ENCODE measurements at regions not wholly inside any gene's neighbourhood (a gene's known extent, or its start where the extent isn't known, plus 50 kb on each side); places are given as distances from the start of the nearest gene placed in this dataset.

DNA sequence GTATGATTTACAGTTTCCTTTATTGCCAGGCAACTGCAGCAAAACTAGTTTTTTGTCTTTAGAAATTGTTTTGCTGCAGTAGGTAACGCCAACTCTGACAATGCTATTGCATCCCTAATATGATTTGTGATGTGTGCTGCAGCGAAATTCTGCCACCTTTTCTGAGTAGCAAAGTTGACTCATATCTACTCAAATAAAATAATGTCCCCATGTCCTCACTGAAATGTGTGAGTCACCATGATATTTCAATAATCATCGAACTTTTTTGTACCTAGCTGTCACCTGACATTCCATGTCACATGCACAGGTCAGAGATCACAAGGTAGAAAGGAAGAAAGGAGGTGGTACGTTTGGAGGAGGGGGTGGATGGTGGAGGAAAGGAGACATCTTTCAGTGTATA is 205.0 kb downstream of the RAD51AP2 start (continued):
- TF ChIP-seq, protein P1, sequence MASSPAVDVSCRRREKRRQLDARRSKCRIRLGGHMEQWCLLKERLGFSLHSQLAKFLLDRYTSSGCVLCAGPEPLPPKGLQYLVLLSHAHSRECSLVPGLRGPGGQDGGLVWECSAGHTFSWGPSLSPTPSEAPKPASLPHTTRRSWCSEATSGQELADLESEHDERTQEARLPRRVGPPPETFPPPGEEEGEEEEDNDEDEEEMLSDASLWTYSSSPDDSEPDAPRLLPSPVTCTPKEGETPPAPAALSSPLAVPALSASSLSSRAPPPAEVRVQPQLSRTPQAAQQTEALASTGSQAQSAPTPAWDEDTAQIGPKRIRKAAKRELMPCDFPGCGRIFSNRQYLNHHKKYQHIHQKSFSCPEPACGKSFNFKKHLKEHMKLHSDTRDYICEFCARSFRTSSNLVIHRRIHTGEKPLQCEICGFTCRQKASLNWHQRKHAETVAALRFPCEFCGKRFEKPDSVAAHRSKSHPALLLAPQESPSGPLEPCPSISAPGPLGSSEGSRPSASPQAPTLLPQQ (tag by site-specific recombination; IDR thresholded peaks at IDR 0.05) = no peak
- no peak for TF ChIP-seq ZNF624 (tag by site-specific recombination; IDR thresholded peaks at IDR 0.05)
- TF ChIP-seq ZNF221 (tag by site-specific recombination; IDR thresholded peaks at IDR 0.05; ENCODE audit: borderline replicate concordance) = no peak
- TF ChIP-seq, protein P2, sequence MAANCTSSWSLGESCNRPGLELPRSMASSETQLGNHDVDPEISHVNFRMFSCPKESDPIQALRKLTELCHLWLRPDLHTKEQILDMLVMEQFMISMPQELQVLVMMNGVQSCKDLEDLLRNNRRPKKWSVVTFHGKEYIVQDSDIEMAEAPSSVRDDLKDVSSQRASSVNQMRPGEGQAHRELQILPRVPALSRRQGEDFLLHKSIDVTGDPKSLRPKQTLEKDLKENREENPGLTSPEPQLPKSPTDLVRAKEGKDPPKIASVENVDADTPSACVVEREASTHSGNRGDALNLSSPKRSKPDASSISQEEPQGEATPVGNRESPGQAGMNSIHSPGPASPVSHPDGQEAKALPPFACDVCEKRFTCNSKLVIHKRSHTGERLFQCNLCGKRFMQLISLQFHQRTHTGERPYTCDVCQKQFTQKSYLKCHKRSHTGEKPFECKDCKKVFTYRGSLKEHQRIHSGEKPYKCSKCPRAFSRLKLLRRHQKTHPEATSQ (tag by site-specific recombination; IDR thresholded peaks at IDR 0.05) = no peak
- TF ChIP-seq ZNF146 (tag by site-specific recombination; IDR thresholded peaks at IDR 0.05) = no peak

DNA sequence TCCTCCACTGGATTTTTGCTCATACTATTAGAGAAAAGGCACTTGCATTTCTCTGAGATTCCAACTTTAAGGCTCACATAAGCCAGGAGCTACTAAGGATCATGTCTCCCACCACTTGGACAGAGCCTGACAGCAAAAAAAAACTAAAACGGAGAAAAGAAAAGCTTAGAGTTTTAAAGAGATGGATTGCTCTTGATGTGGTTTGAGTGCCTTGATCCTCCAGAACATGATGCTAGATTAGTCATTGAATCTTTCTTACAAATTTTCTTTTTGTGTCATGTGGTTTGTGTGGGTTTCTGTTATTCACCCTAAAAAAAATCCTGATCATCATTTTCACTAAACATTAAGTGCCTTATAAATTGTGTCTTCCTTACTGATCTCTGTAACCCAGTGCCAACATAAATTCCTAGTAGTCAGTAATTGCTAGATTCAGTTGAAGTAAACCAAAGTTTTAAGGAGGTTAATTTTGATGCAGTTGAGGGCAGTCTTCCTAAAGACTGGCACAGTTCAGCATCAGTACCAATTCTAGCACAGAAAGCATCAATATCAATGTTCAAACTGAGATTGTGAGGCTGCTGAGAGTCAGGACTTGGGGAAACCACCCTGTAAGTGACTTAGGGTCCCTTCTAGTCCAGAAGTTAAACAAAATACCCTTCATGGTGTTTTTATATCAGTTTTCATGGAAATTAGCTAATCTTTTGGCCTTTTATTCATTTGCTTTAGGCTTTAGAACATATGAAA is 206.3 kb downstream of the RAD51AP2 start:
- Histone ChIP-seq H3K36me3 (ENCODE audit: control insufficient read depth in 2 of 2, insufficient read depth in 1 of 2, low read length in 2 of 2) (no peaks in the 10 kb centered on the region), H3K4me1 (ENCODE audit: control insufficient read depth, insufficient read depth, low read length) (no peaks in the 10 kb centered on the region), H3K9me3 (ENCODE audit: control insufficient read depth, insufficient read depth, low read depth, low read length) (no peaks in the 10 kb centered on the region), H3K27ac (ENCODE audit: extremely low read depth, low read depth, low read length) (no peak overlapping the region), H3K4me3 (ENCODE audit: low read depth, low read length) (no peak overlapping the region)
- TF ChIP-seq HOXC10 (CRISPR knock-in tag; IDR thresholded peaks at IDR 0.05) = no peak
- POLR2A ChIA-PET = no interaction called here
- CTCF ChIA-PET = interaction anchor here (0.6 to 0.7 kb wide), 4 partner anchors 9 to 1926 kb away, joined by 3 to 5 read pairs (median 4); no protein-coding TSS in a partner anchor

DNA sequence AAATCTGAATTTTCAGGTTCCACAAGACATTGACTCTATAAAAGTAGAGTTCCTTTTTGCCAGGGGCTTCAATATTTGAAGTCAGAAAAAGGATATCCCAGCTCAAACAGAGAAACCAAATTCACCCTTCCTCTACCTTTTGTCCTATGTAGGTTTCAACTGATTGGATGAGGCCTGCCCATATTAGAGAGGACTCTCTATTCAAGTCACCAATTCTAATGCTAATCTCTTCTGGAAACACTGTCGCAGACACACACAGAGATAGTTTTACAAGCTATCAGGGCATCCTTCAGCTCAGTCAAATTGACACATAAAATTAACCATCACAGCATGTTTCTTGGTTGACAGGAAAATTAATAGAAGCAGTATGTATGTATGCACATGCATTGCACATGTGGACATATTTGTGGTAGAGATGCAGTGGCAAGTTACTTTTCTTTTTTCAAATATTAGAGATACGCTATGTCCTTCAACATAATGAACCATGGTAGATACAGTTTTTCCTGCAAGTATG is 207.1 kb downstream of the RAD51AP2 start:
- no peak overlapping the region for H3K27ac ChIP-seq (ENCODE audit: extremely low read depth, low read depth, low read length)
- ChIA-PET CTCF (interaction anchor here (0.5 to 2.4 kb wide), 7 partner anchors 9 to 523 kb away, joined by 3 to 10 read pairs (median 5); no protein-coding TSS in a partner anchor), POLR2A (no interaction called here)
- TF ChIP-seq ZNF10 (tag by site-specific recombination; IDR thresholded peaks at IDR 0.05) = no peak
- TF ChIP-seq ZNF658 (tag by site-specific recombination; IDR thresholded peaks at IDR 0.05) = no peak
- TF ChIP-seq, protein P3, sequence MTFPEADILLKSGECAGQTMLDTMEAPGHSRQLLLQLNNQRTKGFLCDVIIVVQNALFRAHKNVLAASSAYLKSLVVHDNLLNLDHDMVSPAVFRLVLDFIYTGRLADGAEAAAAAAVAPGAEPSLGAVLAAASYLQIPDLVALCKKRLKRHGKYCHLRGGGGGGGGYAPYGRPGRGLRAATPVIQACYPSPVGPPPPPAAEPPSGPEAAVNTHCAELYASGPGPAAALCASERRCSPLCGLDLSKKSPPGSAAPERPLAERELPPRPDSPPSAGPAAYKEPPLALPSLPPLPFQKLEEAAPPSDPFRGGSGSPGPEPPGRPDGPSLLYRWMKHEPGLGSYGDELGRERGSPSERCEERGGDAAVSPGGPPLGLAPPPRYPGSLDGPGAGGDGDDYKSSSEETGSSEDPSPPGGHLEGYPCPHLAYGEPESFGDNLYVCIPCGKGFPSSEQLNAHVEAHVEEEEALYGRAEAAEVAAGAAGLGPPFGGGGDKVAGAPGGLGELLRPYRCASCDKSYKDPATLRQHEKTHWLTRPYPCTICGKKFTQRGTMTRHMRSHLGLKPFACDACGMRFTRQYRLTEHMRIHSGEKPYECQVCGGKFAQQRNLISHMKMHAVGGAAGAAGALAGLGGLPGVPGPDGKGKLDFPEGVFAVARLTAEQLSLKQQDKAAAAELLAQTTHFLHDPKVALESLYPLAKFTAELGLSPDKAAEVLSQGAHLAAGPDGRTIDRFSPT (tag by site-specific recombination; IDR thresholded peaks at IDR 0.05) = no peak
- TF ChIP-seq ZNF610 (tag by site-specific recombination; IDR thresholded peaks at IDR 0.05; ENCODE audit: borderline replicate concordance) = no peak
- no peak for TF ChIP-seq RBAK (tag by site-specific recombination; IDR thresholded peaks at IDR 0.05)
- TF ChIP-seq, protein P4, sequence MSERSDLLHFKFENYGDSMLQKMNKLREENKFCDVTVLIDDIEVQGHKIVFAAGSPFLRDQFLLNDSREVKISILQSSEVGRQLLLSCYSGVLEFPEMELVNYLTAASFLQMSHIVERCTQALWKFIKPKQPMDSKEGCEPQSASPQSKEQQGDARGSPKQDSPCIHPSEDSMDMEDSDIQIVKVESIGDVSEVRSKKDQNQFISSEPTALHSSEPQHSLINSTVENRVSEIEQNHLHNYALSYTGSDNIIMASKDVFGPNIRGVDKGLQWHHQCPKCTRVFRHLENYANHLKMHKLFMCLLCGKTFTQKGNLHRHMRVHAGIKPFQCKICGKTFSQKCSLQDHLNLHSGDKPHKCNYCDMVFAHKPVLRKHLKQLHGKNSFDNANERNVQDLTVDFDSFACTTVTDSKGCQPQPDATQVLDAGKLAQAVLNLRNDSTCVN (tag by site-specific recombination; optimal IDR thresholded peaks at IDR 0.05) = no peak
- TF ChIP-seq ZNF266 (tag by site-specific recombination; IDR thresholded peaks at IDR 0.05; ENCODE audit: low read depth) = no peak
- no peak for TF ChIP-seq ZNF473 (tag by site-specific recombination; IDR thresholded peaks at IDR 0.05)
- TF ChIP-seq, protein P5, sequence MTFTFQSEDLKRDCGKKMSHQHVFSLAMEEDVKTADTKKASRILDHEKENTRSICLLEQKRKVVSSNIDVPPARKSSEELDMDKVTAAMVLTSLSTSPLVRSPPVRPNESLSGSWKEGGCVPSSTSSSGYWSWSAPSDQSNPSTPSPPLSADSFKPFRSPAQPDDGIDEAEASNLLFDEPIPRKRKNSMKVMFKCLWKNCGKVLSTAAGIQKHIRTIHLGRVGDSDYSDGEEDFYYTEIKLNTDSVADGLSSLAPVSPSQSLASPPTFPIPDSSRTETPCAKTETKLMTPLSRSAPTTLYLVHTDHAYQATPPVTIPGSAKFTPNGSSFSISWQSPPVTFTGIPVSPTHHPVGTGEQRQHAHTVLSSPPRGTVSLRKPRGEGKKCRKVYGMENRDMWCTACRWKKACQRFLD (tag by site-specific recombination; IDR thresholded peaks at IDR 0.05) = no peak
- TF ChIP-seq, protein P6, sequence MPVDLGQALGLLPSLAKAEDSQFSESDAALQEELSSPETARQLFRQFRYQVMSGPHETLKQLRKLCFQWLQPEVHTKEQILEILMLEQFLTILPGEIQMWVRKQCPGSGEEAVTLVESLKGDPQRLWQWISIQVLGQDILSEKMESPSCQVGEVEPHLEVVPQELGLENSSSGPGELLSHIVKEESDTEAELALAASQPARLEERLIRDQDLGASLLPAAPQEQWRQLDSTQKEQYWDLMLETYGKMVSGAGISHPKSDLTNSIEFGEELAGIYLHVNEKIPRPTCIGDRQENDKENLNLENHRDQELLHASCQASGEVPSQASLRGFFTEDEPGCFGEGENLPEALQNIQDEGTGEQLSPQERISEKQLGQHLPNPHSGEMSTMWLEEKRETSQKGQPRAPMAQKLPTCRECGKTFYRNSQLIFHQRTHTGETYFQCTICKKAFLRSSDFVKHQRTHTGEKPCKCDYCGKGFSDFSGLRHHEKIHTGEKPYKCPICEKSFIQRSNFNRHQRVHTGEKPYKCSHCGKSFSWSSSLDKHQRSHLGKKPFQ (tag by site-specific recombination; IDR thresholded peaks at IDR 0.05) = no peak
- TF ChIP-seq, protein P7, sequence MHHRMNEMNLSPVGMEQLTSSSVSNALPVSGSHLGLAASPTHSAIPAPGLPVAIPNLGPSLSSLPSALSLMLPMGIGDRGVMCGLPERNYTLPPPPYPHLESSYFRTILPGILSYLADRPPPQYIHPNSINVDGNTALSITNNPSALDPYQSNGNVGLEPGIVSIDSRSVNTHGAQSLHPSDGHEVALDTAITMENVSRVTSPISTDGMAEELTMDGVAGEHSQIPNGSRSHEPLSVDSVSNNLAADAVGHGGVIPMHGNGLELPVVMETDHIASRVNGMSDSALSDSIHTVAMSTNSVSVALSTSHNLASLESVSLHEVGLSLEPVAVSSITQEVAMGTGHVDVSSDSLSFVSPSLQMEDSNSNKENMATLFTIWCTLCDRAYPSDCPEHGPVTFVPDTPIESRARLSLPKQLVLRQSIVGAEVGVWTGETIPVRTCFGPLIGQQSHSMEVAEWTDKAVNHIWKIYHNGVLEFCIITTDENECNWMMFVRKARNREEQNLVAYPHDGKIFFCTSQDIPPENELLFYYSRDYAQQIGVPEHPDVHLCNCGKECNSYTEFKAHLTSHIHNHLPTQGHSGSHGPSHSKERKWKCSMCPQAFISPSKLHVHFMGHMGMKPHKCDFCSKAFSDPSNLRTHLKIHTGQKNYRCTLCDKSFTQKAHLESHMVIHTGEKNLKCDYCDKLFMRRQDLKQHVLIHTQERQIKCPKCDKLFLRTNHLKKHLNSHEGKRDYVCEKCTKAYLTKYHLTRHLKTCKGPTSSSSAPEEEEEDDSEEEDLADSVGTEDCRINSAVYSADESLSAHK (tag by site-specific recombination; IDR thresholded peaks at IDR 0.05) = no peak
- H3K4me1 ChIP-seq (ENCODE audit: control insufficient read depth, insufficient read depth, low read length) = no peaks in the 10 kb centered on the region
- H3K9me3 ChIP-seq (ENCODE audit: control insufficient read depth, insufficient read depth, low read depth, low read length) = no peaks in the 10 kb centered on the region
- no peaks in the 10 kb centered on the region for H3K36me3 ChIP-seq (ENCODE audit: control insufficient read depth in 2 of 2, insufficient read depth in 1 of 2, low read length in 2 of 2)
- H3K4me3 ChIP-seq (ENCODE audit: low read depth, low read length) = no peak overlapping the region
